ENCODE measurements at regions not wholly inside any gene's neighbourhood (a gene's known extent, or its start where the extent isn't known, plus 50 kb on each side); places are given as distances from the start of the nearest gene placed in this dataset.
"Not testable (repeated sequence)": the region's sequence is repeated elsewhere in the genome, so short reads cannot be mapped to it uniquely, and the experiment has no call there.

GRCh38 chr3:10109-10996 is 186.2 kb upstream of the CHL1 start:
- DNase-seq = not testable (repeated sequence)

GRCh38 chr3:11734-12133 is 184.8 kb upstream of the CHL1 start:
- DNase-seq = no peak

GRCh38 chr3:14652-15051 is 181.9 kb upstream of the CHL1 start:
- DNase-seq = no peak

- no peak for DNase-seq
These were observed 180.2 kb upstream of the CHL1 start for GRCh38 chr3:16366-16765.

- peak; percentile 1 for DNase-seq
These were observed 176.1 kb upstream of the CHL1 start for GRCh38 chr3:20421-20820.

- no peak for DNase-seq
These were observed 172.6 kb upstream of the CHL1 start for GRCh38 chr3:24006-24405.

- DNase-seq = no peak
These were observed 171.5 kb upstream of the CHL1 start for GRCh38 chr3:25056-25455.

GRCh38 chr3:35985-36384 is 160.6 kb upstream of the CHL1 start:
- DNase-seq = not testable (repeated sequence)

GRCh38 chr3:42871-43744 is 153.5 kb upstream of the CHL1 start:
- not testable (repeated sequence) for DNase-seq

- DNase-seq = no peak
These were observed 152.4 kb upstream of the CHL1 start for GRCh38 chr3:44028-44676.

- not testable (repeated sequence) for DNase-seq
These were observed 151.6 kb upstream of the CHL1 start for GRCh38 chr3:44941-45340.

GRCh38 chr3:46576-46975 is 150.0 kb upstream of the CHL1 start:
- DNase-seq = no peak

GRCh38 chr3:53441-53840 is 143.1 kb upstream of the CHL1 start:
- DNase-seq = not testable (repeated sequence)

- DNase-seq = no peak
These were observed 142.3 kb upstream of the CHL1 start for GRCh38 chr3:54240-54639.

GRCh38 chr3:56672-57071 is 139.9 kb upstream of the CHL1 start:
- no peak for DNase-seq

- DNase-seq = no peak
These were observed 136.7 kb upstream of the CHL1 start for GRCh38 chr3:59854-60253.

GRCh38 chr3:63095-63765 is 133.3 kb upstream of the CHL1 start:
- no peak for DNase-seq

GRCh38 chr3:69690-70089 is 126.9 kb upstream of the CHL1 start:
- no peak for DNase-seq

- no peak for DNase-seq
These were observed 123.8 kb upstream of the CHL1 start for GRCh38 chr3:72776-73175.

- DNase-seq = no peak
These were observed 123.3 kb upstream of the CHL1 start for GRCh38 chr3:73271-73670.

GRCh38 chr3:74676-75243 is 121.8 kb upstream of the CHL1 start:
- no peak for DNase-seq

- DNase-seq = no peak
These were observed 121.3 kb upstream of the CHL1 start for GRCh38 chr3:75260-75659.

All from fibroblast of skin of back (primary cell).